Activated B cell treated with CpG ODN at 0.5 μM for 24 hours (primary cell): ENCODE measurements at regions not wholly inside any gene's neighbourhood (a gene's known extent, or its start where the extent isn't known, plus 50 kb on each side); places are given as distances from the start of the nearest gene placed in this dataset.

Experiments used
- ATAC-seq: fragments of 200-7000 bp; cut with Tn5 transposase; one replicate; pipeline ENCODE4 v1.10.0; 2021; ENCODE audit warnings: low read depth, mild to moderate bottlenecking, moderate library complexity
- CTCF ChIA-PET: fragments of 350-600 bp; sonication (Branson Sonifier 250); formaldehyde crosslinking; loops from one replicate; lab custom pipeline; 2021; ENCODE audit warnings: antibody characterized with exemption; lab: Charles Lee
- POLR2A ChIA-PET: fragments of 350-600 bp; sonication (Branson Sonifier 250); formaldehyde crosslinking; loops from one replicate; lab custom pipeline; 2021; ENCODE audit warnings: antibody characterized with exemption; lab: Charles Lee
- DNase-seq: peaks from one replicate; pipeline ENCODE4 v3.0.0; 2022
- H3K27ac Mint-ChIP-seq: one replicate; pipeline ENCODE4 v1.8.0; 2020; ENCODE audit warnings: mixed read lengths
- H3K27me3 Mint-ChIP-seq: one replicate; pipeline ENCODE4 v1.8.0; 2021; ENCODE audit warnings: mixed read lengths
- H3K36me3 Mint-ChIP-seq: one replicate; pipeline ENCODE4 v1.8.0; 2021; ENCODE audit warnings: low read depth, mixed read lengths
- H3K4me1 Mint-ChIP-seq: one replicate; pipeline ENCODE4 v1.8.0; 2021; ENCODE audit warnings: mixed read lengths
- H3K4me3 Mint-ChIP-seq: one replicate; pipeline ENCODE4 v1.8.0; 2020; ENCODE audit warnings: mild to moderate bottlenecking, mixed read lengths
- H3K9me3 Mint-ChIP-seq: one replicate; pipeline ENCODE4 v1.8.0; 2020; ENCODE audit warnings: mixed read lengths
- intact Hi-C: fragments of 100-400 bp; cut with micrococcal nuclease; formaldehyde crosslinking; loops from one replicate; pipeline ENCODE4 v1.15.1; 2024
- TF ChIP-seq, protein P1 (sequence below): fragments of 200-600 bp; IDR thresholded peaks from one replicate; pipeline ENCODE4 v1.8.0; 2022; ENCODE audit warnings: antibody characterized with exemption, mild to moderate bottlenecking

DNA sequence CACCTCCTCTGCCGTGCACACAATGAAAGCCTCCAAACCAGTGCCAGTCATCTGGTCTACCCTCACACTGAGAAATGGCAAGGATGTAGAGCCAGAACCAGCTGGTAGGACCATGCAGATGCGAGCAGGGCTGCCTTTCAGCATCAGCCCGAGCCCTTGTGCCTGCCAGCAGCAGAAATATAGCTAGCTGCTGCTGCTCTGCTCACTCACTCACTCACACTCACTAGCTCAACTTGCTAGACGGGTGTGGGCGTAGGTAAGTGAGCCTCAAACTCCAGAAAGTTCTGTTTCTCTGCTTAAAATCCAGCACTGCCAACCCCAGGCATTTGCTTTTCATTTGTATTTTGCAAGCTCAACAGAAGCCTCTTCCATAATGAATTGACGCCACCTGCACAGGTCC, 114.0 kb downstream of the DRD1 start:
- ChIA-PET POLR2A (no interaction called here), CTCF (no interaction called here)
- Mint-ChIP-seq H3K4me1 (no peaks in the 10 kb centered on the region), H3K4me3 (no peak overlapping the region), H3K27ac (no peak overlapping the region), H3K36me3 (no peaks in the 10 kb centered on the region), H3K9me3 (peaks cover 2% of the 10 kb centered on the region), H3K27me3 (no peaks in the 10 kb centered on the region)
- intact Hi-C loops = no loop called here
- TF ChIP-seq, protein P1, sequence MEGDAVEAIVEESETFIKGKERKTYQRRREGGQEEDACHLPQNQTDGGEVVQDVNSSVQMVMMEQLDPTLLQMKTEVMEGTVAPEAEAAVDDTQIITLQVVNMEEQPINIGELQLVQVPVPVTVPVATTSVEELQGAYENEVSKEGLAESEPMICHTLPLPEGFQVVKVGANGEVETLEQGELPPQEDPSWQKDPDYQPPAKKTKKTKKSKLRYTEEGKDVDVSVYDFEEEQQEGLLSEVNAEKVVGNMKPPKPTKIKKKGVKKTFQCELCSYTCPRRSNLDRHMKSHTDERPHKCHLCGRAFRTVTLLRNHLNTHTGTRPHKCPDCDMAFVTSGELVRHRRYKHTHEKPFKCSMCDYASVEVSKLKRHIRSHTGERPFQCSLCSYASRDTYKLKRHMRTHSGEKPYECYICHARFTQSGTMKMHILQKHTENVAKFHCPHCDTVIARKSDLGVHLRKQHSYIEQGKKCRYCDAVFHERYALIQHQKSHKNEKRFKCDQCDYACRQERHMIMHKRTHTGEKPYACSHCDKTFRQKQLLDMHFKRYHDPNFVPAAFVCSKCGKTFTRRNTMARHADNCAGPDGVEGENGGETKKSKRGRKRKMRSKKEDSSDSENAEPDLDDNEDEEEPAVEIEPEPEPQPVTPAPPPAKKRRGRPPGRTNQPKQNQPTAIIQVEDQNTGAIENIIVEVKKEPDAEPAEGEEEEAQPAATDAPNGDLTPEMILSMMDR = no peak
- DNase-seq = no peak
- ATAC-seq = no peak

DNA sequence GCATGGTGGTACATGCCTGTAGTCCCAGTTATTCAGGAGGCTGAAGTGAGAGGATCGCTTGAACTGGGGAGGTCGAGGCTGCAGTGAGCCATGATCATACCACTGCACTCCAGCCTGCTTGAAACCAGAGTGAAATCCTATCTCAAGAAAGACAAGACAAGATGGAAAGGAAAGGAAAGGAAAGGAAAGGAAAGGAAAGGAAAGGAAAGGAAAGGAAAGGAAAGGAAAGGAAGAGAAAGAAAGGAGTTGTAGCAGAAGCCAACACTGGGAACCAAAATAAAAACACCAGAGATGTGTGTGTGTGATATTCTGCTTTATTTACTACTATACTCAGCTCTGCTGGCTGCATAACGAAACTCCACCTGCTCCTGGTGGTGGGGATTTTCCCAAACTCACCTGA, 115.3 kb downstream of the DRD1 start:
- Mint-ChIP-seq H3K36me3 (no peaks in the 10 kb centered on the region), H3K4me1 (no peaks in the 10 kb centered on the region), H3K4me3 (no peak overlapping the region), H3K27ac (no peak overlapping the region), H3K27me3 (no peaks in the 10 kb centered on the region), H3K9me3 (peaks cover 2% of the 10 kb centered on the region)
- DNase-seq (no peak), ATAC-seq (no peak)
- TF ChIP-seq, protein P1 = no peak
- intact Hi-C loops = no loop called here
- POLR2A ChIA-PET = no interaction called here
- CTCF ChIA-PET = no interaction called here

DNA sequence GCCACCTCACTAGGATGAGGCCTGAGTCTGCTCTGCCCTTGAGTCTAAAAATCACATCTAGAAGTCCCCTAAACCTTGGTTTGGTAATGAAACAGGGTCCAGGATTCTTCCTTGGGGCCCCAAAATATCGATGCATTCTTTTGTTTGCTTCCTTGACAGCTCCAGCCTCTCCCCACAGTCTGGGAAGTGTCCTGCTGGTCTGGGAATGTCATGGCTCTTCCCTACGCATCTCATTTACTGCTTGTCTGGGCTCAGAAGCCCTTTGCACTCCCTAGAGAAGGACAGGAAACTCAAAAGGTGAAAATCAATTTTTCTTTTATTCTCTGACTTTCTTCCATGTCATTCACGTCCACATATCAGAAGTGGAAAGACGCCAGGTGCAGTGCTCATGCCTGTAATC, 115.8 kb downstream of the DRD1 start:
- no peak overlapping the region for H3K27ac Mint-ChIP-seq
- peaks cover 1% of the 10 kb centered on the region for H3K9me3 Mint-ChIP-seq
- no peaks in the 10 kb centered on the region for H3K27me3 Mint-ChIP-seq
- TF ChIP-seq, protein P1 = no peak
- DNase-seq (no peak), ATAC-seq (no peak)
- no peak overlapping the region for H3K4me3 Mint-ChIP-seq
- ChIA-PET POLR2A (no interaction called here), CTCF (no interaction called here)
- H3K36me3 Mint-ChIP-seq = no peaks in the 10 kb centered on the region
- intact Hi-C loops = no loop called here
- H3K4me1 Mint-ChIP-seq = no peaks in the 10 kb centered on the region

DNA sequence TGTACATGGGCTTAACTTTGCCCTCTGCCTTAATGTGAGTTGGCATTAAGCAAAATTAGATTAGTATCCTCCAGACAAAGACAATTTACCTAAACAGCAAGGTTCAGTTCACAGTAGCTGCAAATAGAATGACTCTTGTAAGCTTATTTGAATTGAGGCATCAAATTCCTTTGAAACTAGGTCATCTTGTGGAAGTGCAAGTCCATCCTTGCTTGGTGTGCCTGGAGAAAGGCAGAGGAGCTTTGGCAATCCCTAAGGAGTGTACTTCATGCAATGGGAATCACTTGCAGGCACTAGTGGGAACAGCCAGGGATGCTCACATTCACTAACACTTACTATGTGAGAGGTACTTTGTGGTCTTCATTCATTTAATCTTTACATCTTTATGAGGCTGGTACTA, 118.3 kb downstream of the DRD1 start:
- no peak for ATAC-seq
- TF ChIP-seq, protein P1 = no peak
- intact Hi-C loops = no loop called here
- Mint-ChIP-seq H3K4me3 (no peak overlapping the region), H3K36me3 (no peaks in the 10 kb centered on the region), H3K27ac (no peak overlapping the region), H3K27me3 (no peaks in the 10 kb centered on the region), H3K4me1 (no peaks in the 10 kb centered on the region), H3K9me3 (no peaks in the 10 kb centered on the region)
- no peak for DNase-seq
- ChIA-PET CTCF (no interaction called here), POLR2A (no interaction called here)

DNA sequence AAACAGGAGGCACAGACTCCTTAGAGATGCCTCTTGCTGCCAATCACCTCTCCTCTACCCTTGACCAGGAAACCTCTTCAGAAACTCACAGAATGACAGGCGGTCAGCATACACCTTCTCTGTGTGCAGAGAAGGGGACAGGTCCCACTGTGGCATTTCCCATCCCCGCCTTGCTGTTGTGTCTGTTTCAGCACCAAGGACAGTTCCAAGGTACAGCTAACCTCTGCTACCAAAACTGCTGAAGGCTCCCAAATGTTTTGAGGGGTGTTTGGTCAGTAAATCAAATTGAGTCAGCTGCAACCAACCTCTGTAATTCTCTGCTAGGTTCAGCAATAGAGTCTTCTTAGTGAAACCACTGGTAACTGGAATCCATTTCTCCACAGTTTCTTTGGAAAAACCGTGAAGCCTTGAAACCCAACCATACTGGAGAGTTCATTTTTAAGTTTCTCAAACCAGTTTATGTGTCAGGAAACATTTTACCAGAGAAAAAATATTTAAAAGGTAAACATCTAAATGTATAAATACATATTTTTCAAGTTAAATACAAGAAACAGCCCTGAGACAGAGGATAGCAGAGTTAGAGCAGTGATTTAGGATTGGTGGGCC, 122.0 kb downstream of the DRD1 start:
- ATAC-seq (no peak), DNase-seq (no peak)
- Mint-ChIP-seq H3K36me3 (no peaks in the 10 kb centered on the region), H3K9me3 (no peaks in the 10 kb centered on the region), H3K27ac (no peak overlapping the region), H3K27me3 (peaks cover 2% of the 10 kb centered on the region), H3K4me1 (no peaks in the 10 kb centered on the region), H3K4me3 (no peak overlapping the region)
- TF ChIP-seq, protein P1 = no peak
- intact Hi-C loops = no loop called here
- CTCF ChIA-PET = no interaction called here
- POLR2A ChIA-PET = no interaction called here
